GM18511 (cell line): ENCODE measurements at regions not wholly inside any gene's neighbourhood (a gene's known extent, or its start where the extent isn't known, plus 50 kb on each side); places are given as distances from the start of the nearest gene placed in this dataset.

Experiments used
- ATAC-seq: cut with Tn5 transposase; IDR thresholded peaks from one replicate; pipeline ENCODE4 v1.9.1; 2021; ENCODE audit warnings: mild to moderate bottlenecking, moderate library complexity; ENCODE audit not compliant: unreplicated experiment

- ATAC-seq: no peak
Measured at GRCh38 chr17:77898521-77899434, 59.7 kb upstream of the TNRC6C start.

DNA sequence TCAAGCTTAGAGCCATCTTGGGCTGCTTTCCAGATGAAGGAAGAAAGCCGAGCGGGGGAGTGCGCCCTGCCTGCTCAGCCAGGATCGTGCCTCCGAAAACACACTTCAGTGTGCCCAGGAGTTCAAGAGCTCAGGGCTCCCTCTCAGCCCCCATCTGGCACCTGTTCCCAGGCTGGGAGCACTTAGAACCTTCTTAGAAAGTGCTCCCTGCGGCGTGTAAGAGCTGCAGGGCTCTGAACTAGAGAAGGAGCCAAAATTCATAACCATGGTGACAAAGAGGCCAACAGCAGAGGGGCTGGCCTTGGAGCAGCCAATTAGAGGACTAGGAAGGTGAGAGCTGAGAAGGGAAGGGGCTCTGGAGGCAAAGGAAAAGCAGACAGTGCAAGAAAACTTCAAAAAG lies 59.0 kb upstream of the TNRC6C start:
- ATAC-seq: no peak

- ATAC-seq: no peak
Measured at GRCh38 chr17:77901481-77901880, 57.0 kb upstream of the TNRC6C start.

- no peak for ATAC-seq
Measured at GRCh38 chr17:77905266-77905665, 53.2 kb upstream of the TNRC6C start.

DNA sequence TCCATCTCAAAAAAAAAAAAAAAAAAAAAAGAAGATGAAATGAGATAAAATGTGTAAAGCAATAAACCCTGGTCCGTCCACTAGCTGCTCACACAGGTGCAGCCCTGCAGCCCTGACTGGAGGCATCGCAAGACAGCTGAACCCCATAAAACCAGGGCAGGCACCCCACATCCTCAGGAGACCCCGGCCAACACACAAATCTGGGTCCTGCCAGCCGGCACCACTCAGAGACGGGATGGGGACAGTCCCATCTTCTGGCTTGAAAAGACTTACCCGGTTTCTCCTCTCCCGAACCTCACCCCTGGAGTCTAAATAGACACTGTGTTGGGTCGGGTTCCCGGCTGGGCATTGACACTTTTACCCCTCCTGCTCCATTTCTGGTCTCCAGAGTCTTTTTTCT lies 52.7 kb upstream of the TNRC6C start:
- no peak for ATAC-seq

GRCh38 chr17:77906377-77906871 lies 52.1 kb upstream of the TNRC6C start:
- ATAC-seq: no peak

DNA sequence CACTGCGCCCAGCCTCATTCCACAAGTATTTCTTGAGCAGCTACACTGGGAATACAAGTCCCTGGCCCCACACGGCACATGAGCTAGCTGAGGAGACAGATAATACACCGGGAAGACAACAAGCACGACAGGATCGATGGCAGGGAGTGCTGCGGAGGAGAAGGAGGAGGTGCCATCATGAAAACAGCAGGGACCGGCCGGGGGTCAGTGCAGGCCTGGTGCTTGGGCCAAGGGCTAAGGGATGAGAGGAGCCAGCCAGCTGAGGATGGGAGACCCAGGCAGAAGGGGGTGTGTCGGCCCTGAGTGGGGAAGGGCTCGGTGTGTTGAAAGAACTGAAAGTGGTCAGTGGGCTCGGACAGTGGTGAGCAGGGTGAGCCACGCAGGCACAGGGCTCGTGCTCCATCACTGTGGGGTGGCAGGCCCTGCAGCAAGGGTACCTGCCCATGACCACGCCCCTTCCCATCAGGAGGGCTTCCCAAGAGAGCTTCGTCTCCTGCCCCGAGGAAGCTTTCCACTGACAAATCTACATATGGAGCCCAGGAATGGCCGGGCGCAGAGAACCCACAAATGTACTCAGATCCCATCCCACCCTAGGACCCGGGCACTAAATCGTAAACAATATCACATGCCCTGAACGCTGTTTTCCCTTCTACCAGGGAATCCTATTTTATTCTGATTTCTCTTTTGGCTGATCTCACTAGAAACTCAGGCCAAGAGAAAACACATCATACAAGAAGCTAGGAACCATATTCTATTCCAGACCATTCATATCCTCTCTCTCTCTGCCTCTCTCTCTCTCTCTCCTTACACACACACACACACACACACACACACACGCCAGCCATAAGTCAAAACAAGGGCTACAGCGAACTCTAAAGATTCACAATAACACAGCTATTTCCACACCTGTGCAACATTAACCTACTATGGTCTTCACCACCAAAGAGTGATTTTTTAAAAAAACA lies 50.7 kb upstream of the TNRC6C start:
- no peak for ATAC-seq

GRCh38 chr17:77908501-77908900 lies 50.0 kb upstream of the TNRC6C start:
- ATAC-seq: no peak
